Limb (tissue), 2 donors: ENCODE measurements at regions not wholly inside any gene's neighbourhood (a gene's known extent, or its start where the extent isn't known, plus 50 kb on each side); places are given as distances from the start of the nearest gene placed in this dataset.

Experiments used
- DNase-seq, 2 donors: peaks; one replicate each; pipeline ENCODE4 v3.0.0-alpha.2; 2016; ENCODE audit errors: extremely low spot score in 2 of 2

DNA sequence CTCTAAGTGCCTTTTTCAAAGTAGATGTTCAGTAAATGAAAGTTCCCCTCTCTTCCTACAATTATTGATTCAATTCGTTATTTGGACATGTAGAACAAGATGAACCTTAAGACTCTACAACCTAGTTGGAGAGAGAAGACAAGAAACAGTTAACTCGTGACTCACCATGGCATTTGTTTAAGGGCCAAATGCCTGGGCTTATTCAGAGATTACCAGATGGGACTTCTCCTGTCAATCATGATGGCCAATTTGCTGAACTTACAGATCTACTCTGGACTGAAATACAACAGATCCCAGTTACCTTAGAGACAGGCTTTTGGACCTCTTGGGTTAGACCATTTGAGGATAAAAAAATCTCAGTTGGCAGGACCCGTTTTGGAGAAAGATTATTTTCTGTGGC lies 93.5 kb downstream of the C1orf94 start:
- DNase-seq, result no peak

- no peak for DNase-seq
Measured at GRCh38 chr1:34272152-34272551, 95.4 kb downstream of the C1orf94 start.

- no peak for DNase-seq
Measured at GRCh38 chr1:34275150-34275549, 98.4 kb downstream of the C1orf94 start.

- DNase-seq, result no peak
Measured at GRCh38 chr1:34276606-34277005, 99.9 kb downstream of the C1orf94 start.

GRCh38 chr1:34277150-34277549 lies 100.4 kb downstream of the C1orf94 start:
- DNase-seq, result no peak

DNA sequence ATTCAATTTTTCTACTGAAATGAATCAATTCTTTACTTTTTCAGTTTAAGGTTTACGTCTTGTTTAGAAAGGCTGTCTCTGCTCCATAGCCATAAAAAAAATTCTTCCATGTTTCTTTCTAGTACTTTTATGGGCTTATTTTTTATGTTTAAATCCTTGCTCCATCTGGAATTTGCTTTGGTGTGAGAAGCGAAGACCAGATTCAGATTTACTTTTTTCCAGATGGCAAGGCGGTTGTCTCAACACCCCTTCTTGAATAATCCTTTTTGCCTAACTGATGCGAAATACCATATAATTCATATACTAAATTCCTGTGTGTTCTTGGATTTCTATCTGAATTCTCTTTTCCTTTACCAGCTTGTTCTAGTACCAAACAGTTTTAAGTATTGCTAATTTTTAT lies 101.5 kb downstream of the C1orf94 start:
- DNase-seq, result no peak

GRCh38 chr1:34279971-34280370 lies 103.3 kb downstream of the C1orf94 start:
- no peak for DNase-seq

DNA sequence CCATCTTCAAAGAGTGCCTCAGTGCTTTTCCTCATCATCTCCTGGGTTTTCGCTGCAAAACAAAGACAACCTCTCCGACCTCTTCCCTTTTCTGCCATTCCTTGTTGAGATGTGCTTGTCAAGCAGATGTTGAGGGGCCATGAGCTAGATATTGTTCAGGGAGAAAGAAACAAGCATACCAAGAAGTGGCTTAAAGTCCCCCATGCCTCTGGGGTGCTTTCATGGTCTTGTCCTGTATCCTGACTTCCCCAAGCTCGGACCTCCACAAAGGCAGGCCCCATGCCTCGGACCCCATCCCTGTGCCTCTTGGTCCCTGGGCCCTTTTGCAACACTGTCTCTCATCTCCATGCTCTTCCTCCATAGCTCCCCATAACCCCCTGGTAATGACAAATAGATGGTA lies 103.8 kb downstream of the C1orf94 start:
- no peak for DNase-seq

DNA sequence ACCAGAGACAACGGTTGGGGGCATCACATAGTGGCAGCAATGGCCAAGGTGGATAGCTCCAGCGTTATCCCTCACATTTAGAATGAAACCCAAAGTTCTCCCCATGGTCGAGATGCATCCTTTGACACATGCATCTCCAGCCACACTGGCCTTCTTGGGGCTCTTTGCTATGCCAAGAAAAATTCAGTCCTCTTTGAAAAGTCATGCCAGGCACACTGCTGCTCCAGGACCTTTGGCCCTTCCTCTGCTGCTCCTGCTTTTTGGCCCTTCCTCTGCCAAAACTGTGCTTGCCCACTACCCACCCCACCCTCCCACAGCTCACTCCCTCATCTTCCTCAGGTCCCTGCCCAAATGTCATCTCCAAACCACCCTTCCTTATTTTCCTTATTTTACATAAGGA lies 106.4 kb downstream of the C1orf94 start:
- no peak for DNase-seq

DNA sequence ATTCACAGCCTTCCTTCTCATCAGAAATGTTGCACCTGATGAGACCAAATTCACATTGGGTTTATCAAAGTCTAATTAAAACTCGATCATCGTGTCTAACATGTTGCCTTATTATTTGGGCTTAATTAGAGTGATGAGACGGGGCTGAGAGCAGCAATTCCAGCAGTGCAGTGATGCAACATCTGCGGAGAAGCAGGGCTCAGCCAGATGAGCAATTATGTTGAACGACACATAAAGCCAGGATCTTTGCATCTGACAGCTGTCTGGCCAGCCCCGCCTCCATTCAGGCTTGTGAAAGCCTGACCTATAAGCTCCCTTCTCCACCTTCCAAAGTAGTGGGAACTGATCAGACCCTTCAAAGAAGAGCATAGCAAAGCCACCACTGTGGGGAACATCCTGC lies 109.8 kb downstream of the C1orf94 start:
- DNase-seq, result no peak

DNA sequence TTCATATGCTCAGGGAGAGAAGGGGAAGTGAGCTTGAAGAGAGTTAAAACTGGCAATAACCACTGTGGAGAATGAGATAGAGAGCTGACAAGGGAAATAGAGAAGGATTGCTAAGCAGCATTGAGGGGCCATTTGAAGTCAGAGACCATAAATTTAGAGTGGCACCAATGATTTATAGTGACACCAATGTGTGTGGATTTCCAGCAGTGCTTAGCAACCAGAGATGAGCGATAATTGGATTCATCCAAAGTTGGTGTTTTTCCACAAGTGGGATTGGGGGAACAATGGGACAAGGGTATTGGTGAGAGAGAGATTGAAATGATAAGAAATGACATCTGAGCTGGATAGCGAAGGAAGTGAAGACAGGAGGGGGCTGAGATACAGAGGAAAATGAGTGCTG lies 114.1 kb downstream of the C1orf94 start:
- DNase-seq, result no peak

DNA sequence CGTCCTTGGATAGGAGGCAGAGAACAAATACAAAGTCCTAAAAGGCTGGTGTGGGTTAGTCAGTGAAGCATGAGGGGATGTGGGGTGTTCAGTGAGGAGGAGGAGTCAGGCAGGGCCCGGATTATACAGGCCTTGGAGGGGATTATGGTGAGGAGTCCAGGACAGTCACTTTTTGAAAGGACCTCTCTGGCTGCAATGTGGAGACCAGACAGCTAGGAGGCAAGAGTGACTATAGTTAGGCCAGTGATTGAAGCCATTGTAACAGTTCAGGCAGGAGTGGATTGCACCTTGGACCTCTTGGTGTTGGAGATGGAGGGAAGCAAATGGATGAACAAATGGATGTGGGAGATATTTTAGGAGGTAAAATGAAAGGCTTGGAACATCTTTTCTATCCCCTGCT lies 115.8 kb downstream of the C1orf94 start:
- no peak for DNase-seq

GRCh38 chr1:34296059-34296458 lies 119.4 kb downstream of the C1orf94 start:
- DNase-seq, result no peak

DNA sequence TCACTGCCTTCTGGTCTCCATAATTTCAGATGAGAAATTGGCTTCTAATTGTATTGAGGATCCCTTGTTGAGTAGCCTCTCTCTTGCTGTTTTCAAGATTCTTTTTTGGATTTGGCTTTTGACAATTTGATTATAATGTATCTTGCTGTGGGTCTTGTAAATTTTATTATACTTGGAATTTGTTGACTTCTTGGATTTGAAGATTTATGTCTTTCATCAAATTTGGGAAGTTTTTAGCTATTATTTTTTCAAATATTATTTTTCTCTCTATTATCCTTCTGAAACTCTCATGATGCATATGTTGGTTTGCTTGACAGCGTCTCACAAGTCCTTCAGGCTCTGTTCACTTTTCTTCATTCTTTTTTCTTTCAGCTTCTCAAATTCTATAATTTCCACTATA lies 126.1 kb downstream of the C1orf94 start:
- no peak for DNase-seq

DNA sequence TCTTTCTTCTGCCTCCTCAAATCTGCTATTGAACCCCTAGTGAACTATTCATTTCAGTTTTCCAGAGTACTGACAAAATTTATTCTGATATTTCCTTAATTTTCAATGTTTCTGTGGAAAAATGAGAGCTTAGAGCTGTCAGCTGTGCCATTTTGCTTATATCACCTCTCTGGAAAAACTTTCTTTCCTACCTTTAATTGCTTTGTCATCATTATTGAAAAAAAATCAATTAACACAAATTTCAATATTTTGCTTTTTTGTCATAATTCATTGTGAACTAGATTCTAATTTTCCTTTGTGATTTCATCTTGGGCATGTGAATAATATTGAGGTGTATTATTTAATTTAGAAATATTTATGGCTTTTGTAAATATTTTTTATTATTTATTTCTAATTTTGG lies 126.5 kb downstream of the C1orf94 start:
- no peak for DNase-seq

- no peak for DNase-seq
Measured at GRCh38 chr1:34306568-34306967, 129.9 kb downstream of the C1orf94 start.

GRCh38 chr1:34312359-34312758 lies 135.7 kb downstream of the C1orf94 start:
- DNase-seq, result no peak

GRCh38 chr1:34315974-34316373 lies 139.3 kb downstream of the C1orf94 start:
- DNase-seq, result no peak

DNA sequence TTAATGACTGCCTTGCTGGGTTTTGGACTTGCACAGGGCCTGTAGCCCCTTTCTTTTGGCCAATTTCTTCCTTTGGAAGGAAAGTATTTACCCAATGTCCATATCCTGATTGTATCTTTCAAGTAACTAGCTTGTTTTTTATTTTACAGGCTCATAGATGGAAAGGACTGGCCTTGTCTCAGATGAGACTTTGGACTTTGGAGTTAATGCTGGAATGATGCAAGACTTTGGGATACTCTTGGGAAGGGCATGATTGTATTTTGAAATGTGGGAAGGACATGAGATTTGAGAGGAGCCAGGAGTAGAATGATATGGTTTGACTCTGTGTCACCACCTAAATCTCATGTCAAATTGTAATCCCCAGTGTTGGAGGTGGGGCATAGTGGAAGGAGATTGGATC lies 140.1 kb downstream of the C1orf94 start:
- no peak for DNase-seq

DNA sequence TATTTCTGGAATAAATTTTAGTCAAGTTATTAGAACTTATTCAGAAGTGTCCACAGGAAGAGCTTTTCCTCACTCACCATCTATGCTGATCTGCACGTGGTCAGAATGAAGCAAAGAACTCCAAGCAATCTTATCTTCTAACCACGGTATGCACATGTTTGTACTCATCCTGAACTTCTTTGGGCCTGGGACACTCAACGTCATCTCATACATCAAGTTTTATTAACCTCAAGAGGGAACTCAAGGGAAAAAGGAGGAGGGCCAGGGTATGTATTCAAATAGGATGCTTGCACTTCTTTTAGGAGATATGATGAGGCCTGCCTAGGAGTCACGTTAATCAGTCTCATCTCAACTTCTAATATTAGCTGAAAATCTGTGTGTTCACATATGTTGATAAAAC lies 142.5 kb downstream of the C1orf94 start:
- DNase-seq, result no peak

DNA sequence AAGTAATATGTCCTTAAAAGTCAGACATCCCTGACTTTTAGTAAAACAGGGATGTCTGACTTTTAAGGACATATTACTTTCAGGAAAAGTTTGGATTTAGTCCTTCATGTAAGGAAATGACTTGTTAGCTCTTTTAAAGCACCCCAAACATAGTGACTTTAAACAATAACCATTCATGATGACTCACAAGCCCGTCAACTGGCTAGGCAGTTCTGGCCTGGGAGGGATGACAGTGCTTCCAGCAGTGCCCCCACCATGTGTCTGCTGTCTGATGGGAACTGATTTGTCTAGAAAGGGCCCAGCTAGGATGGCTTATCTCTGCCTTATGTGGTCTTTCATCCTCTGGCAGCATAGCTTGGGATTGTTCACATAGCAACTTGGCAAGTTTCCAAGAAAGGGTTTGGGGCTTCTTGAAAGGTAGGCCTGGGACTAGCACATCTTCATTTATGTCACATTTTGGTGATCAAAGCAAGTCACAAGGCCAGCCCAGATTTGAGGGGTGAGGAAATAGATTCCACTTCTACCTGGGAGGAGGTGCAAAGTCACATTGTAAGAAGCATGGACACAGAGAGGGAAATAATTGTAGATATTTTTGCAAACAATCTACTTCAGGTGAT lies 143.5 kb downstream of the C1orf94 start:
- DNase-seq, result no peak

GRCh38 chr1:34322969-34323368 lies 146.3 kb downstream of the C1orf94 start:
- DNase-seq, result no peak

GRCh38 chr1:34324879-34325440 lies 148.3 kb downstream of the C1orf94 start:
- DNase-seq, result no peak

- no peak for DNase-seq
Measured at GRCh38 chr1:34328281-34328799, 151.6 kb downstream of the C1orf94 start.
